HG02763 (cell line): ENCODE measurements at regions not wholly inside any gene's neighbourhood (a gene's known extent, or its start where the extent isn't known, plus 50 kb on each side); places are given as distances from the start of the nearest gene placed in this dataset.

Experiments used
- ATAC-seq: cut with Tn5 transposase; IDR thresholded peaks from one replicate; pipeline ENCODE4 v1.9.1; 2021; ENCODE audit warnings: mild to moderate bottlenecking, moderate library complexity; ENCODE audit not compliant: unreplicated experiment

- ATAC-seq = peak; percentile 76
Measured at GRCh38 chr3:182729903-182730674, 63.2 kb upstream of the ATP11B start.

GRCh38 chr3:182730675-182731042 lies 62.6 kb upstream of the ATP11B start:
- peak; percentile 12 for ATAC-seq

- ATAC-seq = no peak
Measured at GRCh38 chr3:182731764-182732163, 61.5 kb upstream of the ATP11B start.

DNA sequence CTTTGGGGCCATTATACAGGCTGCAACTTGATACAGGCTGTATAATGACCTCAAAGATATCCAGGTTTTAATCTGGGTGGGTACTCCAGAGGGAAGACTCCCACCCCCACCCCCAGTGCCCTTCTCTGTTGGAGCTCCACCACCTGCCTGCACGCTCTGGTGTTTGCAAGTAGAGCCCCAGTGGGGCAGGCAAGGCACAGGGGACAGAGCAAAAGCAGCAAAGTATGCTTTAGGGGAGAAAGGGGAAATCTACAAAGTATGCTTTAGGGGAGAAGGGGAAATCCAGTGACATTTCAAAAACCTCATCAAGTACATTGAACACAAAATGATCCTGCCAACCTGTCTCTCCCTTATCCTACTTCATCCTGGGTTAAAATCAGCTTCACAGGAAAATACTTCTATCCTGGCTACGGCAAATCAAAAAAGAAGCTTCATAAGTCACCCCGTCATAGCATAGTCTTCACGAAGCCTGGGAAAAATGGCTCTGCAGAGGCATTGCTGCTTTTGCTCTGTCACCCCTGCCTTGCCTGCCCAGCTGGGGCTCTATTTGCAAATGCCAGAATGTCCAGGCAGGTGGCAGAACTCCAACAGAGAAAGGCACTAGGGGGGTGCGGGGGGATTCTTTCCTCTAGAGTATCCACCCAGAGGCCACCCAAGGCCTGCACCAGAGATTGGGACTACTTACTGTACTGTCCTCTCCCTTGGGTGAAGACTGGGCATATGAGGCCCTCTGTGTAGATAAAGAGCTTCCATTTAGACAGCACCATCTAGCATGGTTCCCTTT lies 60.9 kb upstream of the ATP11B start:
- no peak for ATAC-seq

DNA sequence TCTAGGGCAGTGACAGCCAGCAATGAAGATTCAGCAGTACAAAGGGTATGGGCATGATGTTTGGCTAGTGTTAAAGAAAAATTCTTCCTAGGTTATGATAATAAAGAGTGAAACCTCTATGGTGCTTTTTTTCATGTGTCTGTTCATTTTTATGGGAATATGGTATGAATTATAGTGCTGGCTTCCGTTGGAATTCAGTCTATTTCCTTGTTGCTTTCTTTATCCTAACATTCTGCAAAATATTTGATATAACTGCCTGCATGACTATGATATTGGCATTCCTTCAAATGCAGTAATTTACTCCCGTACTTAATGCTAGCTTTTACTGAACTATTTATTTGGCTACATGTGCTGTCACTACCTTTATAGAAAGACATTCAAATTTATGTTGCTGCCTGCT lies 57.6 kb upstream of the ATP11B start:
- no peak for ATAC-seq

DNA sequence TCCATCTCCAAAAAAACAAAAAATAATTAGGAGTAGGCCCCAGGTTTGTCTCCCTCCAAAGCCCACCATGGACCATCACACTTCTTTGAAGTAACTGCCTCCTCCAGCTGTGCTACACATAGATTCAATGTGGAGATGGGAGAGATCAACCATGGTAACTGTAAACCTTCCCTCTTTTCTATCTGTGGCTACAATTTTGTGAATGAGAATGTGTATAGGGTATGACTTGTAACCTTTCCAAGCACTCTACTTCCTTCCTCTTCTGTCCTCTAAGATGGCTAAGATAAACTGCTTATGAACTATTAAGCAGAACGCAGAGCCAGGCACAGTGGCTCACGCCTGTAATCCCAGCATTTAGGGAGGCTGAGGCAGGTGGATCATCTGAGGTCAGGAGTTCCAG lies 55.5 kb upstream of the ATP11B start:
- ATAC-seq = no peak

DNA sequence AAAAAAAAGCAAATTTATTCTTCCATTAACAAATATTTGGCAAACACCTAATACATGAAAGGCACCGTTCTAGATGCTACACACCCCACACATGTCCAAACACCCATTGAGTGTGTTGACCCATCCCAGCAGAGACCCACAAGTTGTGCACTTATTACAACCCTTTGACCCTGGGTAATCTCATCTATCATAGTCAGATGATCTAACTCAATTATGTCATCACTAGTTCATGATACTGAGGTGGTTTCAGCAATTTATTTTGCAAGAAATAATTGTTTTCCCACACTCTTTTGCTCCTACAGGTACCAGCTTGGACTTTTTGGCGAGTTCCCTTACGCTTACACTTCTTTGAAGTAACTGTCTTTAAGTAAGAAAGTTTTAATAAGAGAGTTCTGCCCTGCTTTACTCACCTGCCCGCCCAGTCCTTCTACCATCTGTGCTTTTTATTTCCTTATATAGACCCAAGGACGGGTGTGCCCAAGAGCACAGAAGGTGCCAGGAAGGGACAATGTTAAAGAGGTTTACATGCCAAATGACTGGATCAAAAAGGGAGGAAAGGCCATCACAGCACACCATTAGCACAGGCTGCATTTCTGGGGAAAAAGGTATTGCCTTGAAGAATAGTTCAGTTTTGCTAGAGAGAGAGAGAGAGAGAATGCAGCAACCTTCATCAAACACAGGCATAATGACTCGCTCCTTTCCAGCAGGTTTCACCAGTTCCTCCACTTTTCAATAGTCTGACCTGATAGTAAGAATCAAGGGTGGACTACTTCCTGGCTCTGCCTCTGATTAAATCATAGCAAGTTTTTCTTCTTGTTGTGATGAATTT lies 54.5 kb upstream of the ATP11B start:
- no peak for ATAC-seq

GRCh38 chr3:182739619-182740018 lies 53.7 kb upstream of the ATP11B start:
- no peak for ATAC-seq

GRCh38 chr3:182740710-182741109 lies 52.6 kb upstream of the ATP11B start:
- ATAC-seq = no peak

DNA sequence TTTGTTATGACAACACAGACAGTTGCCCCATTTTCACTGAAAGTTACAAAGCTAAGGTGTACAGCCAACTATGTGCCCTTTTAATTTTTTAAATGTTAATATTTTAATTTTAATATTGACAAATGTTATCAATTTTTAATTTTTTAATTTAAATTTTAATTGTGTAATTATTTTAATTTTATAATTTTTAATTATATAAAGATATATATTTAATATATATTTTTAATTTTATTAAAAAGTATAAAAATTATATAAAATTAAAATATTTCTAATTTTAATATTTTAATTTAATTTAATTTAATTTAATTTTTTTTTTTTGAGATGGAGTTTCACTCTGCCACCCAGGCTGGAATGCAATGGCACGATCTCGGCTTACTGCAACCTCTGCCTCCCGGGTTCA lies 52.1 kb upstream of the ATP11B start:
- no peak for ATAC-seq
